NB4 (cell line): ENCODE measurements at regions not wholly inside any gene's neighbourhood (a gene's known extent, or its start where the extent isn't known, plus 50 kb on each side); places are given as distances from the start of the nearest gene placed in this dataset.

Experiments
- POLR2A ChIP-seq: IDR thresholded peaks from 2 replicates; pipeline ENCODE4 v1.6.1; 2011; ENCODE audit warnings: mild to moderate bottlenecking; ENCODE audit not compliant: insufficient read length; ENCODE audit errors: extremely low read depth
- TF ChIP-seq, protein P1 (sequence below): IDR thresholded peaks from one replicate; pipeline ENCODE4 v1.5.1; 2012; ENCODE audit warnings: low read depth, low read length

DNA sequence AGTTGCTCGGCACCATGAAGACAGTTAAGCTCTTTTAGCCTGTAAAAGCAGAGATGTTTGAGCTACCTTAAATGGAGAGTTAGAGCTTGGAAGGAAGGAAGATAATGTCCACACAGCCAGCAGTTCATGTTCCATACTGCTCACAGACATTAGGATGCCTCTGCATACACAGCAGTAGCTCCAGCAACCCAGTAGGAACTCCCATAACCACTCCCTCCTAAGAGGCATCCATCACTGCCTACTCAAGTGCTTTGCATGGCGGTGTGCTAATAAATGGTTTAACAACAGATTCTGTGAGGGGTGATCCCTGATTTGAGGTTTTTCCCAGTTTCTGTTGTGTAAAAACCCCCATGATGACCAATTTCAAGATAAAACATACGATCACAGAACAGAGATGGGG, 286.4 kb downstream of the HACE1 start:
- TF ChIP-seq, protein P1, sequence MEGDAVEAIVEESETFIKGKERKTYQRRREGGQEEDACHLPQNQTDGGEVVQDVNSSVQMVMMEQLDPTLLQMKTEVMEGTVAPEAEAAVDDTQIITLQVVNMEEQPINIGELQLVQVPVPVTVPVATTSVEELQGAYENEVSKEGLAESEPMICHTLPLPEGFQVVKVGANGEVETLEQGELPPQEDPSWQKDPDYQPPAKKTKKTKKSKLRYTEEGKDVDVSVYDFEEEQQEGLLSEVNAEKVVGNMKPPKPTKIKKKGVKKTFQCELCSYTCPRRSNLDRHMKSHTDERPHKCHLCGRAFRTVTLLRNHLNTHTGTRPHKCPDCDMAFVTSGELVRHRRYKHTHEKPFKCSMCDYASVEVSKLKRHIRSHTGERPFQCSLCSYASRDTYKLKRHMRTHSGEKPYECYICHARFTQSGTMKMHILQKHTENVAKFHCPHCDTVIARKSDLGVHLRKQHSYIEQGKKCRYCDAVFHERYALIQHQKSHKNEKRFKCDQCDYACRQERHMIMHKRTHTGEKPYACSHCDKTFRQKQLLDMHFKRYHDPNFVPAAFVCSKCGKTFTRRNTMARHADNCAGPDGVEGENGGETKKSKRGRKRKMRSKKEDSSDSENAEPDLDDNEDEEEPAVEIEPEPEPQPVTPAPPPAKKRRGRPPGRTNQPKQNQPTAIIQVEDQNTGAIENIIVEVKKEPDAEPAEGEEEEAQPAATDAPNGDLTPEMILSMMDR: no peak
- no peak for TF ChIP-seq POLR2A
